DOHH2 (cell line): ENCODE measurements at regions not wholly inside any gene's neighbourhood (a gene's known extent, or its start where the extent isn't known, plus 50 kb on each side); places are given as distances from the start of the nearest gene placed in this dataset.
A peak's percentile ranks its signal among the peaks of the same experiment; 100 is the strongest.

Source experiments
- CTCF ChIP-seq: fragments of 200-600 bp; sonication (generic); IDR thresholded peaks from one replicate; pipeline ENCODE4 v1.5.1; 2014; ENCODE audit warnings: antibody characterized with exemption, mild to moderate bottlenecking, low read depth, low read length; ENCODE audit not compliant: poor library complexity, severe bottlenecking
- EZH2phosphoT487 ChIP-seq: fragments of 200-600 bp; sonication (generic); IDR thresholded peaks from 2 replicates; pipeline ENCODE4 v1.6.1; 2017; ENCODE audit warnings: borderline replicate concordance, mild to moderate bottlenecking, antibody characterized with exemption, low read length, moderate library complexity, mixed read lengths

GRCh38 chr3:81242871-81243270 lies 518.6 kb downstream of the GBE1 start:
- TF ChIP-seq CTCF (peak; percentile 37), EZH2phosphoT487 (no peak)
